GM12878 (cell line): ENCODE measurements at regions not wholly inside any gene's neighbourhood (a gene's known extent, or its start where the extent isn't known, plus 50 kb on each side); places are given as distances from the start of the nearest gene placed in this dataset.

Experiments used
- ATAC-seq: fragments of 200-7000 bp; cut with Tn5 transposase; 3 replicates; pipeline ENCODE4 v1.9.1; 2020; ENCODE audit warnings: mild to moderate bottlenecking, moderate library complexity
- BruUV-seq: library from RNA; stranded (reverse); fragments of 400-500 nt; replicated peaks from 2 replicates; lab custom pipeline; 2021; lab: Mats Ljungman, UMichigan
- CTCF ChIA-PET: fragments of 300-600 bp; sonication (Branson Sonifier 250); formaldehyde crosslinking; extraction: SDS; loops from one replicate; lab custom pipeline; 2021; ENCODE audit warnings: inconsistent platforms; lab: Yijun Ruan, JAX
- POLR2A ChIA-PET: fragments of 350-600 bp; formaldehyde crosslinking; extraction: SDS; loops from one replicate; lab custom pipeline; 2021; ENCODE audit warnings: inconsistent platforms; lab: Charles Lee
- RAD21 ChIA-PET: fragments of 300-600 bp; sonication (Branson Sonifier 250); formaldehyde crosslinking; loops from one replicate; lab custom pipeline; 2023; ENCODE audit warnings: antibody characterized with exemption; ENCODE audit not compliant: unreplicated experiment; lab: Charles Lee
- SMC1A ChIA-PET: fragments of 300-600 bp; sonication (Branson Sonifier 250); formaldehyde crosslinking; loops from one replicate; lab custom pipeline; 2023; ENCODE audit not compliant: unreplicated experiment, uncharacterized antibody; lab: Charles Lee
- DNase-seq: peaks from one replicate; pipeline ENCODE4 v3.0.0-alpha.2; 2011; ENCODE audit warnings: low read depth, low spot score
- FAIRE-seq: peaks from 3 replicates; lab custom pipeline; 2011; peaks lifted over from hg19 to GRCh38; lab: Jason Lieb, UNC
- H2AFZ ChIP-seq: 2 replicates; pipeline ENCODE4 v1.6.0; 2011; ENCODE audit warnings: low read depth, low read length, control low read depth; ENCODE audit not compliant: control insufficient read depth
- H3K27ac ChIP-seq: 2 replicates; pipeline ENCODE4 v1.5.1; 2011; ENCODE audit warnings: control low read depth; ENCODE audit not compliant: control insufficient read depth, insufficient read depth
- H3K27me3 ChIP-seq, 2 experiments: replicated peaks in 1 of 2; 2 replicates each; pipeline versions ENCODE4 v1.6.0 to v1.6.1; 2011; ENCODE audit warnings: low read length in 1 of 2; ENCODE audit not compliant: control insufficient read depth in 2 of 2, insufficient read depth in 2 of 2
- H3K36me3 ChIP-seq, 2 experiments: 2 replicates each; pipeline ENCODE4 v1.5.1; 2011; ENCODE audit warnings: low read length in 1 of 2; ENCODE audit not compliant: control insufficient read depth in 2 of 2, insufficient read depth in 2 of 2
- H3K4me1 ChIP-seq: 2 replicates; pipeline ENCODE4 v1.6.1; 2011; ENCODE audit warnings: mild to moderate bottlenecking, low read length, moderate library complexity, mixed read lengths; ENCODE audit not compliant: control insufficient read depth, insufficient read depth
- H3K4me2 ChIP-seq: 2 replicates; pipeline ENCODE4 v1.6.0; 2011; ENCODE audit warnings: control low read depth; ENCODE audit not compliant: control insufficient read depth, insufficient read depth
- H3K4me3 ChIP-seq: fragments of 200-600 bp; sonication (generic); 2 replicates; pipeline ENCODE4 v1.5.1; 2016
- H3K79me2 ChIP-seq: 2 replicates; pipeline ENCODE4 v1.6.0; 2011; ENCODE audit warnings: low read length; ENCODE audit not compliant: control insufficient read depth, insufficient read depth
- H3K9ac ChIP-seq: 2 replicates; pipeline ENCODE4 v1.8.0; 2011; ENCODE audit warnings: low read length, control low read depth, mixed read lengths; ENCODE audit not compliant: control insufficient read depth, insufficient read depth
- H3K9me3 ChIP-seq: replicated peaks from 3 replicates; pipeline ENCODE4 v1.5.1; 2011; ENCODE audit warnings: mild to moderate bottlenecking, low read length; ENCODE audit not compliant: control insufficient read depth, insufficient read depth
- H4K20me1 ChIP-seq: 2 replicates; pipeline ENCODE4 v1.6.0; 2011; ENCODE audit not compliant: control insufficient read depth, insufficient read depth
- BCLAF1 ChIP-seq: fragments of 450-650 bp; IDR thresholded peaks from 2 replicates; pipeline ENCODE4 v1.6.1; 2017; ENCODE audit warnings: antibody characterized with exemption, mild to moderate bottlenecking, moderate library complexity
- E4F1 ChIP-seq: fragments of 450-650 bp; IDR thresholded peaks from 2 replicates; pipeline ENCODE4 v1.6.1; 2018; ENCODE audit warnings: borderline replicate concordance, mild to moderate bottlenecking; ENCODE audit not compliant: partially characterized antibody
- FOXM1 ChIP-seq: IDR thresholded peaks from 2 replicates; pipeline ENCODE4 v1.6.1; 2012; ENCODE audit warnings: low read depth, mild to moderate bottlenecking, inconsistent platforms, low read length, moderate library complexity
- PRDM15 ChIP-seq: fragments of 450-650 bp; formaldehyde crosslinking; IDR thresholded peaks from 2 replicates; pipeline ENCODE4 v1.4.0; 2020; ENCODE audit warnings: mild to moderate bottlenecking, moderate library complexity
- RAD51 ChIP-seq: fragments of 450-650 bp; IDR thresholded peaks from 2 replicates; pipeline ENCODE4 v1.6.1; 2016; ENCODE audit warnings: moderate library complexity, mild to moderate bottlenecking, inconsistent platforms
- RCOR1 ChIP-seq: conservative IDR thresholded peaks from 2 replicates; pipeline ENCODE4 v1.6.1; 2012; ENCODE audit warnings: low read depth, low read length, improper control_type of control experiment
- WGBS: methylation state at CpG from one replicate; pipeline ENCODE4 v1.1.6; 2016; ENCODE audit warnings: low lambda C conversion rate; ENCODE audit not compliant: insufficient replicate concordance, insufficient coverage; ENCODE audit errors: missing lambda C conversion rate; 5-methylcytosine and 5-hydroxymethylcytosine counted together
- in situ Hi-C: fragments of 300-500 bp; cut with MboI; formaldehyde crosslinking; loops from 9 replicates; pipeline ENCODE4 v1.14.3; 2018; ENCODE audit warnings: mixed read lengths
- intact Hi-C: fragments of 100-400 bp; cut with micrococcal nuclease; formaldehyde crosslinking; loops from one replicate; pipeline ENCODE4 v1.14.2; 2022; ENCODE audit not compliant: unreplicated experiment

- POLR2A ChIA-PET: no interaction called here
- WGBS: 4% methylated on average over 1 of the region's 1 CpG
- Histone ChIP-seq H3K36me3 (no peaks in the 10 kb centered on the region), H3K9me3 (no peaks in the 10 kb centered on the region), H2AFZ (no peak overlapping the region), H3K79me2 (no peaks in the 10 kb centered on the region), H3K27me3 (no peaks in the 10 kb centered on the region), H3K4me1 (no peaks in the 10 kb centered on the region), H3K27ac (no peak overlapping the region), H3K9ac (no peak overlapping the region), H3K4me3 (no peak overlapping the region), H4K20me1 (no peaks in the 10 kb centered on the region), H3K4me2 (no peak overlapping the region)
- ATAC-seq: no peak
- intact Hi-C loops: no loop called here
- DNase-seq: no peak
- FAIRE-seq: no peak
- RAD21 ChIA-PET: no interaction called here
- no TSS peak for BruUV-seq
- in situ Hi-C loops: no loop called here
- no peak for TF ChIP-seq E4F1
- no peak for TF ChIP-seq RCOR1
- TF ChIP-seq PRDM15 (CRISPR knock-in tag): no peak
- no peak for TF ChIP-seq FOXM1
- no peak for TF ChIP-seq BCLAF1
- no peak for TF ChIP-seq RAD51
- CTCF ChIA-PET: interaction anchor here (0.7 kb wide), 1 partner anchor 32 kb away, joined by 3 read pairs; no protein-coding TSS in a partner anchor
- SMC1A ChIA-PET: no interaction called here
These were observed 325.2 kb downstream of the KCNJ3 start for GRCh38 chr2:155023674-155024073.
